ENCODE measurements at regions not wholly inside any gene's neighbourhood (a gene's known extent, or its start where the extent isn't known, plus 50 kb on each side); places are given as distances from the start of the nearest gene placed in this dataset.

DNA sequence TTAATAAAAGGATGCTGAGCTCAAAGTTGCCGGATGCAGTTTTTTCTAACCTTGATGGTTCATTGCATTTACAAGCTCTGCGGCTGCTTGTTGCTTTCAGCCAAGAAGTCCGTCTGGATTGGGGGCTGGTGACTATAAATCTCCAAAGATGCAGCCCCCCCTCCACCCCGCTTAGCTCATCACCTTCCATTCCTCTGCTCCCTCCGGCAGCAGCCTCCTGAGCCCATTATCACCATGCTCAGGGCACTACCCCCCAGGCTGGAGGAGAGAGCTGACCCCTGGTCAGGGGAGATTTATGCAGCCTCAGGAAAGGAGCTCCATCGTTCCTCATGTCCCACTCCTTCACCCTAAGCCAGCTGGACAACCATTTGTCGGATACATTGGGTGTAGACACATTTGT, 55.3 kb upstream of the ZRANB1 start:
- POLR2A ChIA-PET: no interaction called here
- CTCF ChIA-PET: interaction anchor here (0.6 to 1.1 kb wide), 2 partner anchors 12 to 19 kb away, joined by 3 read pairs; no protein-coding TSS in a partner anchor
- Mint-ChIP-seq H3K27ac (no peak overlapping the region), H3K9me3 (no peaks in the 10 kb centered on the region), H3K36me3 (ENCODE audit: low read depth) (no peaks in the 10 kb centered on the region), H3K4me3 (no peak overlapping the region), H3K27me3 (no peaks in the 10 kb centered on the region), H3K4me1 (no peaks in the 10 kb centered on the region)
- no peak for DNase-seq

DNA sequence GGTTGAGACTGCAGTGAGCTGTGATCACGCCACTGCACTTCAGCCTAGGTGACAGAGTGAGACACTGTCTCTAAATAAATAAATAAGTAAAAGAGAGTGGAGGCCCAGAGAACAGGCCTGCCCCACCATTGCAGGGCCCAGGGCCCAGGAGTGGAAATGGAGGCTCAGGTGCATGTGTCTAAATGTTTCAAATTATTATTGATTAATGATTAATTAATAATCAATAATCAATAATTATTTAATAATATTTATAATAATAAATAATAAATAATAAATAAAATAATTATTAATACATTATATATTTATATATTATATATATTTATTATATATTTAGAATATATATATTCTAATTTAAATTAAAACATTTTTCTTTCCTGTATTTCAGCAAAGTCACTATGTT, 53.7 kb upstream of the ZRANB1 start:
- H3K36me3 Mint-ChIP-seq (ENCODE audit: low read depth): no peaks in the 10 kb centered on the region
- no peak for DNase-seq
- no peaks in the 10 kb centered on the region for H3K4me1 Mint-ChIP-seq
- no peak overlapping the region for H3K4me3 Mint-ChIP-seq
- no peaks in the 10 kb centered on the region for H3K27me3 Mint-ChIP-seq
- CTCF ChIA-PET: no interaction called here
- no peak overlapping the region for H3K27ac Mint-ChIP-seq
- POLR2A ChIA-PET: no interaction called here
- no peaks in the 10 kb centered on the region for H3K9me3 Mint-ChIP-seq

DNA sequence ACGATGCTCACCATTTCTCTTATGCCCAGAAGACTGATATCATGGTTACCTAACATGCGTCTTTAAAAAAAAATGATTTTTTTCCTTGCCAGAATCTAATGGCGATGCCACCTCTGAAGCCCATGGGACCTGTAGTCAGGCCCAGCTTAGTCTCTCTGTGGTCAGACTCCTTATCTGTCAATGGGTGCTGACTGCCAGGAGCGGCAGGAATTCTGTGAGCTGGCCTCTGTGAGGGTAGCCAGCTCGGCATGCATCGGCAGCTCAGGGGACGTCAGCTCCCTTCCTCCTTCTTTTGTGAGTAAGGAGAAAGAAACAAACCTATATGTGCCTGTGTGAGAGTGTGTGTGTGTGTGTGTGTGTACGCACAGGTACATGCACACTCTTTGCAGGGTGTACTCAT, 49.9 kb upstream of the ZRANB1 start:
- CTCF ChIA-PET: no interaction called here
- DNase-seq: no peak
- Mint-ChIP-seq H3K9me3 (no peaks in the 10 kb centered on the region), H3K4me3 (no peak overlapping the region), H3K4me1 (no peaks in the 10 kb centered on the region), H3K27ac (no peak overlapping the region), H3K27me3 (peaks cover 4% of the 10 kb centered on the region), H3K36me3 (ENCODE audit: low read depth) (no peaks in the 10 kb centered on the region)
- POLR2A ChIA-PET: no interaction called here
